ENCODE measurements at regions not wholly inside any gene's neighbourhood (a gene's known extent, or its start where the extent isn't known, plus 50 kb on each side); places are given as distances from the start of the nearest gene placed in this dataset.

DNA sequence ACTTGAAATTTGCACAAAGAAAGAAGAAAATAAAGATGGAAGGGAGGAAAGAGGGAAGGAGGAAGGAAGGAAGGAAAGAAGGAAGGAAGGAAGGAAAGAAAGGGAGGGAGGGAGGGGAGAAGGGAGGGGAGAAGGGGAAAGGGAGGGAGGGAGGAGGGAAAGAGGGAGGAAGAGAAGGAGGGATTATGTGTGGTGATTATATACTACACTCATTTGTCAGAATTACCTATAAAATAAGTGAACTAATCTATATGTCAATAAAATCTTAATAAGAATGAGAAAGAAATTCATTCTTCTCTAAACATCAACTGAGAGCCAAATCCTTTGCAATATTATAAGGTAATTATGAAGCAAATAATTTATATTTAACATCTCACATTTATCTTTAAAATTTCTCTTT lies 77.9 kb upstream of the TFAP2D start:
- POLR2A ChIA-PET = no interaction called here
- CTCF ChIA-PET = no interaction called here
- TF ChIP-seq, protein P1, sequence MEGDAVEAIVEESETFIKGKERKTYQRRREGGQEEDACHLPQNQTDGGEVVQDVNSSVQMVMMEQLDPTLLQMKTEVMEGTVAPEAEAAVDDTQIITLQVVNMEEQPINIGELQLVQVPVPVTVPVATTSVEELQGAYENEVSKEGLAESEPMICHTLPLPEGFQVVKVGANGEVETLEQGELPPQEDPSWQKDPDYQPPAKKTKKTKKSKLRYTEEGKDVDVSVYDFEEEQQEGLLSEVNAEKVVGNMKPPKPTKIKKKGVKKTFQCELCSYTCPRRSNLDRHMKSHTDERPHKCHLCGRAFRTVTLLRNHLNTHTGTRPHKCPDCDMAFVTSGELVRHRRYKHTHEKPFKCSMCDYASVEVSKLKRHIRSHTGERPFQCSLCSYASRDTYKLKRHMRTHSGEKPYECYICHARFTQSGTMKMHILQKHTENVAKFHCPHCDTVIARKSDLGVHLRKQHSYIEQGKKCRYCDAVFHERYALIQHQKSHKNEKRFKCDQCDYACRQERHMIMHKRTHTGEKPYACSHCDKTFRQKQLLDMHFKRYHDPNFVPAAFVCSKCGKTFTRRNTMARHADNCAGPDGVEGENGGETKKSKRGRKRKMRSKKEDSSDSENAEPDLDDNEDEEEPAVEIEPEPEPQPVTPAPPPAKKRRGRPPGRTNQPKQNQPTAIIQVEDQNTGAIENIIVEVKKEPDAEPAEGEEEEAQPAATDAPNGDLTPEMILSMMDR (IDR thresholded peaks at IDR 0.05; ENCODE audit: insufficient read depth, low read length, missing control alignments) = no peak
- no peak overlapping the region for H3K4me3 ChIP-seq (ENCODE audit: low read depth, low read length)
- DNase-seq (ENCODE audit: low read depth, low spot score) = no peak

GRCh38 chr6:50637267-50637666 lies 76.1 kb upstream of the TFAP2D start:
- H3K4me3 ChIP-seq (ENCODE audit: low read depth, low read length) = no peak overlapping the region
- TF ChIP-seq, protein P1 (IDR thresholded peaks at IDR 0.05; ENCODE audit: insufficient read depth, low read length, missing control alignments) = no peak
- DNase-seq (ENCODE audit: low read depth, low spot score) = no peak
- POLR2A ChIA-PET = no interaction called here
- CTCF ChIA-PET = interaction anchor here (1.3 kb wide), 1 partner anchor 19 kb away, joined by 3 read pairs; no protein-coding TSS in a partner anchor

GRCh38 chr6:50649086-50649485 lies 64.2 kb upstream of the TFAP2D start:
- no peak for DNase-seq (ENCODE audit: low read depth, low spot score)
- ChIA-PET POLR2A (no interaction called here), CTCF (no interaction called here)
- TF ChIP-seq, protein P1 (IDR thresholded peaks at IDR 0.05; ENCODE audit: insufficient read depth, low read length, missing control alignments) = no peak
- no peak overlapping the region for H3K4me3 ChIP-seq (ENCODE audit: low read depth, low read length)

GRCh38 chr6:50653253-50653652 lies 60.1 kb upstream of the TFAP2D start:
- TF ChIP-seq, protein P1 (IDR thresholded peaks at IDR 0.05; ENCODE audit: insufficient read depth, low read length, missing control alignments) = no peak
- no peak for DNase-seq (ENCODE audit: low read depth, low spot score)
- CTCF ChIA-PET = no interaction called here
- POLR2A ChIA-PET = no interaction called here
- H3K4me3 ChIP-seq (ENCODE audit: low read depth, low read length) = no peak overlapping the region

- TF ChIP-seq, protein P1 (IDR thresholded peaks at IDR 0.05; ENCODE audit: insufficient read depth, low read length, missing control alignments) = no peak
- H3K4me3 ChIP-seq (ENCODE audit: low read depth, low read length) = no peak overlapping the region
- no peak for DNase-seq (ENCODE audit: low read depth, low spot score)
- POLR2A ChIA-PET = no interaction called here
- CTCF ChIA-PET = no interaction called here
Measured at GRCh38 chr6:50654155-50654554, 59.2 kb upstream of the TFAP2D start.

- ChIA-PET POLR2A (no interaction called here), CTCF (interaction anchor here (0.9 kb wide), 1 partner anchor 19 kb away, joined by 3 read pairs; no protein-coding TSS in a partner anchor)
- no peak overlapping the region for H3K4me3 ChIP-seq (ENCODE audit: low read depth, low read length)
- TF ChIP-seq, protein P1 (IDR thresholded peaks at IDR 0.05; ENCODE audit: insufficient read depth, low read length, missing control alignments) = peak; percentile 7
- DNase-seq (ENCODE audit: low read depth, low spot score) = no peak
Measured at GRCh38 chr6:50655848-50656453, 57.4 kb upstream of the TFAP2D start.
